ENCODE measurements at regions not wholly inside any gene's neighbourhood (a gene's known extent, or its start where the extent isn't known, plus 50 kb on each side); places are given as distances from the start of the nearest gene placed in this dataset.

DNA sequence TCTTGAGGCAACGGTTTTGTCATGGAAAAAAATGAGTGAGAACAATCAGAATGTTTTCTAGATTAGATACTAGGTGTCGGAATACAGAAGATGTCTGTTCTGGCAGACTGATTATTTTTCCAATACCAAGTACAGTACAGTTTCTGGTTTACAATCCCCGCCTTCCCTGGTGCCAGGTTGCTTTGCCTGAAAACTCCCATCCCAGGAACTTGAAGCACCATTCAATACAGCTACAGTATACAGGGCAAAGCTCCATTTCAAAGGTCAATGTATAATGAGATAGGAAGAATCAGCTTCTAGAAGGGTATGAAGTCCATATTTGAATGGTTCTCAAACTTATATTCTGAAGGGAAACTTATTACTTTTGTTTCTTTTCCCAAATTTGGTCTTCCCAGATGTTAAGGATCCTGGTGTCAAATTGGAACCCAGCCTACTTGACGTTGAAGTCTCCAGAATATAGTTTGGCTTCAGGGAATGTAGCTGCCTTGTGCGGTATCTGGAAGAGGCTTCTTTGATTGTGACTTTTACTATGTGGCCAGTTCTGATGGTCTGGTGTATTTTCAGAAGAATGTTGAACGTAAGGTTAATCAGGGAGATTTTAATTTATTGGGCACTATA, 238.0 kb upstream of the ATP2B1 start:
- DNase-seq = no peak

DNA sequence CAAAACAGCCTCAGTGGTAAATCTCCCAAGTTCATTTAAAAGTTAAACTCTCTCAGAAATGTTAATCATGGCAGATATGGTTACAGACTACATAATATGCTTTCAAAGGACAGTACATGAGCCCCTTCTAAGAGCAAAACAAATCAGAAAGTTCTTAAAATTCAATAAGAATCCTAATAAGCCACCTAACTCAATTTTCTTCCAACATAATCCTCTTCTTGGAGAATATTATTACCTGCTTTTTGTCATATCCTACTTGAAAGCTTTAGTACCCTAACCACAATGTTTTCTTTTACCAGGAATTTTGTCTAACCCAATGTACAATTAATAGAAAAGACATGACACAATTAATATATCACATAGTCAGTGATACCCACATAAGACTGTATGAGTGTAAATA, 236.5 kb upstream of the ATP2B1 start:
- no peak for DNase-seq

GRCh38 chr12:89943463-89943862, 234.8 kb upstream of the ATP2B1 start:
- DNase-seq = no peak

GRCh38 chr12:89941436-89941835, 232.8 kb upstream of the ATP2B1 start:
- no peak for DNase-seq

DNA sequence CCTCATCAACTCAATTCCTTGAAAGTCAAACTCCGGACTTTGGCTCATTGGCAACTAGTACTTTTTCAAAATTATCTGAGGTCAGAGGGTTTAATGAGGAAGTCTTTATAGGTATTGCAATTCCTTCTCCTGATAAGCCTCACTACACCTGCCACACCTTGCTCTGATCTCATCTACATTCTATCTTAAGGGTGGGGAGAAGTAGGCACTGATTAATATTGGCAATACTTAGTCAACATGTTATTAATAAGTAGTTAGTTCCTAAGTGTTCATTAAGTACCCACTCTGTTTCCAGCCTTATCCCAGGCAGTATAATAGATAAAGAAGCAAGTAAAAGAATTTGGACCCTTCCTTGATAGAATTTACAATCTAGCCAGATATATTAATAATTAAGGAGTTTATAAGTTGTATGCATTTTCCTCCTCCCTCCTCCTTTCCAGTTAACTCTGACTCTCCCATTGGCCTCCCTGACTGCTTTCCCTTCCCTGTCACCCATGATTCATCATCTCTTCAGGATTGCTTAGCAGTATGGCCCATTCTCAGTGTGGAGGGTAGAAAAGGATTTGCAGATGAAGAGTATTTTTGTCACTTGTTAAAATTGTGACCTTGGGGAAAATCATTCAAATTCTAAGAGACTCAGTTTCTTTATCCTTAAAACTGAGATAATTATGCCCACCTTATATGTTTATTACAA, 231.0 kb upstream of the ATP2B1 start:
- no peak for DNase-seq

DNA sequence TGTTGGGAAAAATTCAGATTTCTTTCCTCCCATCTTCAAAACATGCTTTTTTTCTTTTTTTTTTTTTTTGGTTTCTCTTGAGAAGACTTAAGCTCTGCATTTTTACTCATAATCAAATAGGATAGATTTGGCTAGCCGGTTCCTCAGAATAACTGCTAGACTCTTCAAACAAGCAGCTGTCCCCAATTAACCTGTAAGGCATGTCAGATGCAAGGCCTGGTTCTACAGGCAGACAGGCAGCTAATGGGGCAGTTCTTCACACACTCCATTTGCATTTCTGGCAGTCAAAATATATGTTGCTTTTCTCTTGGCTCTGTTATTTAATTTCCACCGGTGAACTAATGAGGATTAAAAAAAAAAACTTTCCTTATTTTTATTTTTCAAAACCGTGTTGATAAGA, 228.0 kb upstream of the ATP2B1 start:
- DNase-seq = peak; percentile 69 to 83

DNA sequence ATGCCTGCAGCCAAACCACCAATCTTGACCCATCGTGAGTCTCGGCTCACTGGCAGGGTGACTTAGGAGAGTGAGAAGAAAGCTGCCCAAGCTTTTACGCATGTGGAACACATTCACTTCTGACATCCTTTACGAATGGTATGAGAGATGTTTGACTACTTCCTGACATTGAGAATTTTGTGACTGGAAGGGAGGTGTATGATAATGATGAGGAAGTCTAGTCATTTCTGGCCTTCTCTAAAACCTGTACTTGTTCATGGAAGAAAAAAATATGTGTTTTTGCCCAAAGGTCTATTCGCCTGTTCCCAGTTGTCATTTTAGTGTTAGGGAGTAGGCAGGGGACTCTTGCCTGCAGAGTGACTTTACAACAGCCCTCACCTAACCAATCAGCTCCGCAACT, 227.2 kb upstream of the ATP2B1 start:
- DNase-seq = no peak

DNA sequence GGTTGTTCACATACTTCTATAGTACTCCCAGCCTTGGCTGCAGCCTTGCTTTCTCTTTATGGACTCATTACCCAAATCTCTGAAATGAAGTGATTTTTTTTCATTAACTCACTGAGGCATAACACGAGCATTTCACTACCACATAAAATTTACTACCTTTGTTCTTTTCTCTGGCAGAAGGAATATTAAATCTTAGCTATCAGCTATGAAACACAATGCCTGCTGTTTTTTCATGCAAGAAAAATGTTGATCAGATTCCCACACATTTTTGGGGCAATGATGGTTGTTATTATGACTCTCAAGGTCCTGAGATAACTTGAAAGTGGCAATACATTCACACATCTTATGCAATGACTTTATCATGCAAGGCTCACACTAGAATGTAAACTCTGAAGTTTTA, 225.3 kb upstream of the ATP2B1 start:
- no peak for DNase-seq

GRCh38 chr12:89932954-89933353, 224.3 kb upstream of the ATP2B1 start:
- peak; percentile 9 to 25 for DNase-seq

DNA sequence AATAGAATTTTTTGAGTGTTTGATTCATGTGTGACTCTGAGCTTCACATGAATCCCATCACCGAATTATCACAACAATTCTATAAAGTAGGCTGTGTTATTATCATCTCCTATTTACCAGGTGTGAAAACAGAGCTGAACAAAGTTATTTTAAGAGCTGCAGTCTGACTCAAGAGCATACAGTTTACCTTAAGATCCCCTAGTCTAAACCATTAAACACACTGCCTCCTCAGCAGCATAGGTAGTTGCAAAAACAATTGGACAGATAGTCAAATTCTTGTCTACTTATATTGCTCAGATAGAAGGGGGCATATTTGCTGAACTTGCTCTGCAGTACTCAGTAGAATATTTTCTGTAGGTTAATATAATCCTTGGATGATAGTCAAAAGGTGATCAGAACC, 219.8 kb upstream of the ATP2B1 start:
- no peak for DNase-seq

GRCh38 chr12:89927226-89927698, 218.6 kb upstream of the ATP2B1 start:
- DNase-seq = no peak

DNA sequence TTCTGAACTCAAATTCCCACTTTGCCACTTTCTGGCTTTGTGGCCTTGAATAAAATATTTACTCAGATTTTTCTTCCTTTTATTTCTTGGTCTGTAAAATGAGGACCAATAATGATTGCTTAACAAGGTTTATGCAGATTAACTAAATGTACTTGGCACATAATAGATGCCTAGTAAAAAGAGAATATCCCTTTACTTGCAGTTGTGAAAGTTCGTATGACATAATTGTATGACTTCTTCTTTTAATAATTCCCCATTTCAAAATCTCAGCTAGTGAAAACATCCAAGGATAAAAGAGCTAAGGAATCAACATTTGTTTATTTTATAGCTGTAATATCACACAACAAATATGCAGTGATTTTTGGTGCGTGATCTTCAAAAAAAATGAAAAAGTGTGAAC, 215.6 kb upstream of the ATP2B1 start:
- DNase-seq = no peak

GRCh38 chr12:89923091-89923490, 214.5 kb upstream of the ATP2B1 start:
- no peak for DNase-seq

- no peak for DNase-seq
Measured at GRCh38 chr12:89920866-89921265, 212.2 kb upstream of the ATP2B1 start.

DNA sequence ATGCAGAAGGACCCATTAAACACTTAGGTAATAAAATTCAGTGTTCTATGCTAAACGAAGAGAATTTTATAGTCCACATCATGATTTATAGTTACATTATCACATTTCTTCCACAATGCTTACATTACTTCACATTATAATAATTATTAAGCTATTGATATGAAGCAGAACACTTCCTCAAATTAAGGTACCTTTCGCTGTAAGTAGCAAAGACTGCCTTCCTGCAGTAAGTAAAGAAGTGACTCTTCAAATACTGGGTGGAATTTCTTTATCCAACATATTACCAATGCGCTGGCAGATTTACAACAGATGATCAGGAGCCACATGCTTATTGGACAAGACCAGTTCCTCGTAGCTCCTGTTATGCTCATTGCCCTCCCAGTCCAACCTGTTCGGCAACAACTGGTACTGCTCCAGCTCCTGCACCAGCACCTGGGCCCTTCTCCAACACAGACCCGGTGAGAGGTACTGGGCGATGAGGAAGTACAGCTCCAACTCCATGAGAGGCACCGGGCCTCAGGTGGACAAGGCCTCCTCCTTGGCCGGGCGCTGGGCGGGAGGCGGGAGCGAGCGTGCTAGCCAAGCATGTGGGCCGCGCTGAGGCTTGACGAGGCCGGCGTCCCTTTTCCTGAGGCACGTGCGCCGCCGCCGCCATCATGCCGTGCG, 210.7 kb upstream of the ATP2B1 start:
- no peak for DNase-seq

DNA sequence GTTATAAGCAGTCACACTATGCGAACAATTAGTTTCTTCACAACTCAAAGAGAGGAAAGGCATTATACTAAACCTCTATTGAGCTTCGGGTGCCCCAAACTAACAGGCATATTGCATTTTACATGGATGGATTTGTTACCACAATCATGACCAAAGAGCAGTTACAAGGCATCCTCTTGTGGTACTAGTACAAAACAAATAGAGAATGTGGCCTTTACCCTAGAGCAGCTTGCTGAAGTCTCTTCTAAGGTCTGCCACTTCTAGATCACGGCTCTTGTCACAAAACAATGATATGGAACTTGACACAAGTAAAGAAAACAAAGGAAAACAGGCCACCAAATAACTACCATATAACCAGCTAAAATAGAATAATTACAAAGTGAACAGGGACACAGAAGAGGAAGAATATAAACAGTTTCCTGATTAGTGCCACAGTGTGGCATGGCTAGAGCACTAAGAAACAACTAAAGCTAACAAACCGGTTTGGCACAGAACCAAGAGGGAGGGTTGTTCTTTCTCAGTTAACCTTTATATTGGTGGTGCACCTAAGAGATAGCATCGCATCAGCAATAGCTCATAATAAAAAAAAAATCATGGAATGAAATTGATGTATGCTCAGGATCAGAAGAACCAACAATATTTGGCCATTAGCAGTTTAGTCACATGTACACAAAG, 209.7 kb upstream of the ATP2B1 start:
- no peak for DNase-seq

GRCh38 chr12:89909753-89910152, 201.1 kb upstream of the ATP2B1 start:
- DNase-seq = no peak

GRCh38 chr12:89907659-89908058, 199.0 kb upstream of the ATP2B1 start:
- DNase-seq = no peak

GRCh38 chr12:89906824-89907223, 198.2 kb upstream of the ATP2B1 start:
- DNase-seq = no peak

GRCh38 chr12:89906178-89906577, 197.5 kb upstream of the ATP2B1 start:
- no peak for DNase-seq

DNA sequence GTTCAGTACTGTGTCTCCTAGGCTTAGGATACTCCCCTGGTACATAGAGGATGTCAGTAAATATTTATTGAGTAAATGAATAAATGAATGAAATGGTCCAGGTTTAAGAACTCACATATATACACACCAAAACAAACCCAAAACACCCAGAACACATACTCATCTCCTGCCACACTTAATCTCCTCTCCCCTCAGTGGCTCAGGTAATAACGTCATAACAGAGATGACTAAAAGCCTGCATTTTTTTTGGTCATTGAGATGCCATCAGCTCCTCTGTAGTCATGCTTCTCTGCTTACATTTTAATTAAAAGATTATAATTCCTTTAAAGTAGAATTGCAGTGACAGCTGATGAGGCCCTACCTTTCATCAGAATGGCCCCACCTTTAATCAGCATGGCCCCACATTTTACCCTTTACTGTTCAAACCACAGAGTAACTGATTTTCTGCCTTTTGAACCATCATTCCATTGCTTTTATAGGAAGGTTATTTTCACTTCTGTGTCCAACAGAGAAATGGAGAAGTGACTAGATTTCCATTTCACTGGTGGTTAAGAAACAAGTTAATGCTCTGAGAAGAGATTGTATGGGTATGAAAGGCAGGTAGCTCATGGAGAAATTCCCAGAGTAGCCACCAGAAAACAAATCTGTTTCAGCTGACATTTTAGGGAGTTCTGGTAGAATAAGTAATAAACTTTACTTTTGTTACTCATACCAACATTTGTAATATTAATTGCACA, 193.4 kb upstream of the ATP2B1 start:
- no peak for DNase-seq

- no peak for DNase-seq
Measured at GRCh38 chr12:89901319-89901718, 192.7 kb upstream of the ATP2B1 start.

GRCh38 chr12:89899651-89900050, 191.0 kb upstream of the ATP2B1 start:
- DNase-seq = no peak
